ENCODE measurements at regions not wholly inside any gene's neighbourhood (a gene's known extent, or its start where the extent isn't known, plus 50 kb on each side); places are given as distances from the start of the nearest gene placed in this dataset.

GRCh38 chr2:66340521-66340920, 94.4 kb upstream of the MEIS1 start:
- no peaks in the 10 kb centered on the region for H3K4me1 ChIP-seq (ENCODE audit: control insufficient read depth in 2 of 2, insufficient read depth in 2 of 2, low read length in 2 of 2)
- H3K27ac ChIP-seq (ENCODE audit: low read depth in 2 of 2, low read length in 2 of 2) = no peak overlapping the region
- H3K9ac ChIP-seq (ENCODE audit: low read depth in 1 of 2, low read length in 2 of 2) = no peak overlapping the region

GRCh38 chr2:66334237-66335029, 100.5 kb upstream of the MEIS1 start:
- H3K4me3 ChIP-seq (ENCODE audit: low read length in 2 of 2) = no peak overlapping the region
- no peak overlapping the region for H3K9ac ChIP-seq (ENCODE audit: low read depth in 1 of 2, low read length in 2 of 2)
- H3K27ac ChIP-seq (ENCODE audit: low read depth in 2 of 2, low read length in 2 of 2) = no peak overlapping the region
- H3K36me3 ChIP-seq (ENCODE audit: control insufficient read depth in 2 of 2, insufficient read depth in 2 of 2, low read length in 2 of 2) = no peaks in the 10 kb centered on the region
- no peaks in the 10 kb centered on the region for H3K27me3 ChIP-seq (ENCODE audit: control insufficient read depth in 2 of 2, insufficient read depth in 2 of 2, low read length in 2 of 2)
- H3K9me3 ChIP-seq (ENCODE audit: control insufficient read depth in 2 of 2, low read length in 2 of 2) = no peaks in the 10 kb centered on the region
- H3K4me1 ChIP-seq (ENCODE audit: control insufficient read depth in 2 of 2, insufficient read depth in 2 of 2, low read length in 2 of 2) = no peaks in the 10 kb centered on the region

More at GRCh38 chr2:66340521-66340920, 94.4 kb upstream of the MEIS1 start:
- Histone ChIP-seq H3K27me3 (ENCODE audit: control insufficient read depth in 2 of 2, insufficient read depth in 2 of 2, low read length in 2 of 2) (no peaks in the 10 kb centered on the region), H3K9me3 (ENCODE audit: control insufficient read depth in 2 of 2, low read length in 2 of 2) (no peaks in the 10 kb centered on the region), H3K4me3 (ENCODE audit: low read length in 2 of 2) (no peak overlapping the region), H3K36me3 (ENCODE audit: control insufficient read depth in 2 of 2, insufficient read depth in 2 of 2, low read length in 2 of 2) (no peaks in the 10 kb centered on the region)

DNA sequence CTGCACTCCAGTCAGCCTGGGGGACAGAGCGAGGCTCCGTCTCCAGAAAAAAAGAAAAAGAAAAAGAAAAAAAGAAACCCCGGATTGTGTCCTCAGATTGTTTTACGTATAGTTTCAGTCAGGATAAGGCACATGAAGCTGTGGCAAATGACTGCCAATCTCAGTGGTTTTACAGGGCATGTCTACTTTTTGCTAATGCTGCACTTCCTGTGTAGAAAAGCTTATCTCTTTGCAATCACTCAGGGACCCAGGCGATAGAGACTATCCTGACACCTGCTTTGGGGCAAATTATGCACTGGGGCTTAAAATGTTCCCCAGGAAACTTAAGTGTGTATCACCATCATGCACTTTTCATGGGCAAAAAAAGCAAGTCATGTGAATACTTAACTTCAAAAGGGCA, 103.7 kb upstream of the MEIS1 start:
- H3K9me3 ChIP-seq (ENCODE audit: control insufficient read depth in 2 of 2, low read length in 2 of 2) = no peaks in the 10 kb centered on the region
- no peak overlapping the region for H3K27ac ChIP-seq (ENCODE audit: low read depth in 2 of 2, low read length in 2 of 2)
- no peak overlapping the region for H3K9ac ChIP-seq (ENCODE audit: low read depth in 1 of 2, low read length in 2 of 2)
- H3K4me3 ChIP-seq (ENCODE audit: low read length in 2 of 2) = no peak overlapping the region
- H3K27me3 ChIP-seq (ENCODE audit: control insufficient read depth in 2 of 2, insufficient read depth in 2 of 2, low read length in 2 of 2) = no peaks in the 10 kb centered on the region
- H3K36me3 ChIP-seq (ENCODE audit: control insufficient read depth in 2 of 2, insufficient read depth in 2 of 2, low read length in 2 of 2) = no peaks in the 10 kb centered on the region
- no peaks in the 10 kb centered on the region for H3K4me1 ChIP-seq (ENCODE audit: control insufficient read depth in 2 of 2, insufficient read depth in 2 of 2, low read length in 2 of 2)

- no peaks in the 10 kb centered on the region for H3K27me3 ChIP-seq (ENCODE audit: control insufficient read depth in 2 of 2, insufficient read depth in 2 of 2, low read length in 2 of 2)
- no peak overlapping the region for H3K9ac ChIP-seq (ENCODE audit: low read depth in 1 of 2, low read length in 2 of 2)
- no peaks in the 10 kb centered on the region for H3K36me3 ChIP-seq (ENCODE audit: control insufficient read depth in 2 of 2, insufficient read depth in 2 of 2, low read length in 2 of 2)
- no peaks in the 10 kb centered on the region for H3K9me3 ChIP-seq (ENCODE audit: control insufficient read depth in 2 of 2, low read length in 2 of 2)
- no peaks in the 10 kb centered on the region for H3K4me1 ChIP-seq (ENCODE audit: control insufficient read depth in 2 of 2, insufficient read depth in 2 of 2, low read length in 2 of 2)
- no peak overlapping the region for H3K4me3 ChIP-seq (ENCODE audit: low read length in 2 of 2)
- H3K27ac ChIP-seq (ENCODE audit: low read depth in 2 of 2, low read length in 2 of 2) = no peak overlapping the region
Measured at GRCh38 chr2:66329081-66329605, 105.8 kb upstream of the MEIS1 start.

GRCh38 chr2:66327066-66327740, 107.7 kb upstream of the MEIS1 start:
- Histone ChIP-seq H3K4me1 (ENCODE audit: control insufficient read depth in 2 of 2, insufficient read depth in 2 of 2, low read length in 2 of 2) (no peaks in the 10 kb centered on the region), H3K4me3 (ENCODE audit: low read length in 2 of 2) (no peak overlapping the region), H3K9me3 (ENCODE audit: control insufficient read depth in 2 of 2, low read length in 2 of 2) (no peaks in the 10 kb centered on the region), H3K9ac (ENCODE audit: low read depth in 1 of 2, low read length in 2 of 2) (no peak overlapping the region), H3K27me3 (ENCODE audit: control insufficient read depth in 2 of 2, insufficient read depth in 2 of 2, low read length in 2 of 2) (no peaks in the 10 kb centered on the region), H3K27ac (ENCODE audit: low read depth in 2 of 2, low read length in 2 of 2) (no peak overlapping the region), H3K36me3 (ENCODE audit: control insufficient read depth in 2 of 2, insufficient read depth in 2 of 2, low read length in 2 of 2) (no peaks in the 10 kb centered on the region)

DNA sequence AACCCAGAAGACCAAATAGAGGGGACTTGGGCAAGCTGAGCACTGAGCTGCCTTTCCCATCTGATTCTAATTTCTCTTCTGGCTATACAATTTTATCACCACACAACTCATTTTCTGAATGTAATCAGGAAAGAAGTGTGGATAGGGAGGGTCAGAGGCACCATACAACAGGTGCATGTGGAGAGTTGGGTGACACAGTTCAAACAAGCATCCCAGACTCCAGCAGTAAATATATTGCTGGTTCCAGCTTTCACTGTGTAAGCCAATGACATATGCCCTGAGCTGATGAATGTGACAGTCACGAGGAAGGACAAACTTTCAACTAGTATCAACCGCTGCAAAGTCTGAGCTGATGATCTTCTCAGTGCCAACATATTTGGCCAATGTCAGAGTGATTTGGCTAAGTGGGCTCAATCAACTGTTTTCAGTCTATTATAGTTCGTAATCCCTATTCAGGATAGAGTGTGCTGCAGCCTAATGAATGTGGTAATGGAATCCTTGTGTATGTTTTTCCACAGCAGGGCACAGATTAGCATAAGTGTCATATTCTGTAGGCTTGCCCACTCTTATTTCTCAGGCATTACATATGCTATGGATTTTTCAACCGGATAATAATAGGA, 109.9 kb upstream of the MEIS1 start:
- H3K27ac ChIP-seq (ENCODE audit: low read depth in 2 of 2, low read length in 2 of 2) = no peak overlapping the region
- no peak overlapping the region for H3K4me3 ChIP-seq (ENCODE audit: low read length in 2 of 2)
- no peak overlapping the region for H3K9ac ChIP-seq (ENCODE audit: low read depth in 1 of 2, low read length in 2 of 2)
- no peaks in the 10 kb centered on the region for H3K27me3 ChIP-seq (ENCODE audit: control insufficient read depth in 2 of 2, insufficient read depth in 2 of 2, low read length in 2 of 2)
- H3K36me3 ChIP-seq (ENCODE audit: control insufficient read depth in 2 of 2, insufficient read depth in 2 of 2, low read length in 2 of 2) = no peaks in the 10 kb centered on the region
- H3K4me1 ChIP-seq (ENCODE audit: control insufficient read depth in 2 of 2, insufficient read depth in 2 of 2, low read length in 2 of 2) = no peaks in the 10 kb centered on the region
- H3K9me3 ChIP-seq (ENCODE audit: control insufficient read depth in 2 of 2, low read length in 2 of 2) = no peaks in the 10 kb centered on the region

- no peak overlapping the region for H3K4me3 ChIP-seq (ENCODE audit: low read length in 2 of 2)
Measured at GRCh38 chr2:66324356-66324755, 110.6 kb upstream of the MEIS1 start.

DNA sequence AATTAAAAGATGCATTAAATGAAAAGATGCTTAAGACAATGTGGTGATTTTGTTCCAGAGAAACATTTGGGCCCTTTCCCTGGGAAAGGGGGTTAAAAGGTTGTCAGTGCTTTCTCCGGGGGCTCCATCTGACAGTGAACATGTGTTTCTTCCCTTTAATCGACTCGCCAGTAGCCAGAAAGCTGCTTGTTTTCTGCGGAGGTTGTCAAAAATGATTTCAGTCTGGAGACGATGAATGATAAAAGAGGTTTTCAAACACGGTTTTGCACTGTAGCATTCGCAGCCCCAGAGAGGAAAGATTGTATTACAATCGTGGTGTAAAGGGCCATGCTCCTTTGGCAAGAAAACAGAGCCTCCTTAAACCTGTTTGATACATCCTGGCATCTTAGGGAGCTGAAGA, 111.5 kb upstream of the MEIS1 start:
- Histone ChIP-seq H3K27me3 (ENCODE audit: control insufficient read depth in 2 of 2, insufficient read depth in 2 of 2, low read length in 2 of 2) (no peaks in the 10 kb centered on the region), H3K9ac (ENCODE audit: low read depth in 1 of 2, low read length in 2 of 2) (no peak overlapping the region), H3K4me3 (ENCODE audit: low read length in 2 of 2) (no peak overlapping the region), H3K36me3 (ENCODE audit: control insufficient read depth in 2 of 2, insufficient read depth in 2 of 2, low read length in 2 of 2) (no peaks in the 10 kb centered on the region), H3K4me1 (ENCODE audit: control insufficient read depth in 2 of 2, insufficient read depth in 2 of 2, low read length in 2 of 2) (no peaks in the 10 kb centered on the region), H3K9me3 (ENCODE audit: control insufficient read depth in 2 of 2, low read length in 2 of 2) (no peaks in the 10 kb centered on the region), H3K27ac (ENCODE audit: low read depth in 2 of 2, low read length in 2 of 2) (no peak overlapping the region)

More at GRCh38 chr2:66324356-66324755, 110.6 kb upstream of the MEIS1 start:
- Histone ChIP-seq H3K36me3 (ENCODE audit: control insufficient read depth in 2 of 2, insufficient read depth in 2 of 2, low read length in 2 of 2) (no peaks in the 10 kb centered on the region), H3K9me3 (ENCODE audit: control insufficient read depth in 2 of 2, low read length in 2 of 2) (no peaks in the 10 kb centered on the region), H3K27ac (ENCODE audit: low read depth in 2 of 2, low read length in 2 of 2) (no peak overlapping the region), H3K9ac (ENCODE audit: low read depth in 1 of 2, low read length in 2 of 2) (no peak overlapping the region), H3K27me3 (ENCODE audit: control insufficient read depth in 2 of 2, insufficient read depth in 2 of 2, low read length in 2 of 2) (no peaks in the 10 kb centered on the region), H3K4me1 (ENCODE audit: control insufficient read depth in 2 of 2, insufficient read depth in 2 of 2, low read length in 2 of 2) (no peaks in the 10 kb centered on the region)

- H3K9me3 ChIP-seq (ENCODE audit: control insufficient read depth in 2 of 2, low read length in 2 of 2) = no peaks in the 10 kb centered on the region
- H3K27ac ChIP-seq (ENCODE audit: low read depth in 2 of 2, low read length in 2 of 2) = no peak overlapping the region
- no peak overlapping the region for H3K4me3 ChIP-seq (ENCODE audit: low read length in 2 of 2)
- no peaks in the 10 kb centered on the region for H3K36me3 ChIP-seq (ENCODE audit: control insufficient read depth in 2 of 2, insufficient read depth in 2 of 2, low read length in 2 of 2)
- no peaks in the 10 kb centered on the region for H3K4me1 ChIP-seq (ENCODE audit: control insufficient read depth in 2 of 2, insufficient read depth in 2 of 2, low read length in 2 of 2)
- H3K9ac ChIP-seq (ENCODE audit: low read depth in 1 of 2, low read length in 2 of 2) = no peak overlapping the region
- no peaks in the 10 kb centered on the region for H3K27me3 ChIP-seq (ENCODE audit: control insufficient read depth in 2 of 2, insufficient read depth in 2 of 2, low read length in 2 of 2)
Measured at GRCh38 chr2:66322506-66323260, 112.2 kb upstream of the MEIS1 start.

Data from mucosa of rectum (tissue), 2 donors.